AG04450 (cell line): ENCODE measurements at regions not wholly inside any gene's neighbourhood (a gene's known extent, or its start where the extent isn't known, plus 50 kb on each side); places are given as distances from the start of the nearest gene placed in this dataset.

Source experiments
- CTCF ChIA-PET: fragments of 300-600, 350-600 bp; formaldehyde crosslinking; extraction: SDS; loops from one replicate; lab custom pipeline; 2022; ENCODE audit warnings: antibody characterized with exemption, inconsistent platforms; lab: Charles Lee
- POLR2A ChIA-PET: fragments of 350-600 bp; formaldehyde crosslinking; extraction: SDS; loops from one replicate; lab custom pipeline; 2021; ENCODE audit warnings: antibody characterized with exemption, inconsistent platforms; lab: Yijun Ruan, JAX
- DNase-seq: peaks from one replicate; pipeline ENCODE4 v3.0.0-alpha.2; 2011; ENCODE audit warnings: low read depth, low spot score
- H3K27ac ChIP-seq: one replicate; pipeline ENCODE4 v1.5.1; 2012; ENCODE audit warnings: low read depth, low read length, control low read depth
- H3K27me3 ChIP-seq: one replicate; pipeline ENCODE4 v1.6.0; 2012; ENCODE audit warnings: low read length; ENCODE audit not compliant: control insufficient read depth, insufficient read depth
- H3K4me3 ChIP-seq: 2 replicates; pipeline ENCODE4 v1.5.1; 2011; ENCODE audit warnings: mild to moderate bottlenecking, low read depth, low read length, control low read depth
- H3K9me3 ChIP-seq: 2 replicates; pipeline ENCODE4 v1.5.1; 2012; ENCODE audit warnings: low read length; ENCODE audit not compliant: control insufficient read depth, insufficient read depth
- TF ChIP-seq, protein P1 (sequence below): IDR thresholded peaks from 2 replicates; pipeline ENCODE4 v1.5.1; 2011; ENCODE audit warnings: low read depth, low read length, control low read depth, inconsistent platforms

DNA sequence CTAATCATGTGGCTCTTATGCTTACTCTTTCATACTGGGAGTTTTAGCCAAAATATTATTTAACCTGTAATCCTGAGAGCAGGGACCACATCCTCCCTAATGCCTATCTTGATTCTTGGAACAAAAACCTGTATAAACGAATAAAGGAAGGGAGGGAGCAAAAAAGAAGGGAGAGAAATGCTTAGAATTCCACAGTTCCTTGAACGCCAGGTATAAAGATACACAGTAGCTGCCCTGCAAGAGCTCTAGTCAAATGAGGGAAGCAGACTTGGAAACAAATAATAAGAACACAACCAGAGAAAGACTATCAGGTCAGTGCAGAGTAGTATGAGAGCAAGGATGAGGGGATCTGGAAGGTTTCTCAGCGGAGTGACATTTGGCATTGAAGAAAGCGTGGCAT, 116.3 kb downstream of the SLC30A10 start:
- Histone ChIP-seq H3K9me3 (no peaks in the 10 kb centered on the region), H3K4me3 (no peak overlapping the region), H3K27me3 (peaks cover 21% of the 10 kb centered on the region), H3K27ac (no peak overlapping the region)
- TF ChIP-seq, protein P1, sequence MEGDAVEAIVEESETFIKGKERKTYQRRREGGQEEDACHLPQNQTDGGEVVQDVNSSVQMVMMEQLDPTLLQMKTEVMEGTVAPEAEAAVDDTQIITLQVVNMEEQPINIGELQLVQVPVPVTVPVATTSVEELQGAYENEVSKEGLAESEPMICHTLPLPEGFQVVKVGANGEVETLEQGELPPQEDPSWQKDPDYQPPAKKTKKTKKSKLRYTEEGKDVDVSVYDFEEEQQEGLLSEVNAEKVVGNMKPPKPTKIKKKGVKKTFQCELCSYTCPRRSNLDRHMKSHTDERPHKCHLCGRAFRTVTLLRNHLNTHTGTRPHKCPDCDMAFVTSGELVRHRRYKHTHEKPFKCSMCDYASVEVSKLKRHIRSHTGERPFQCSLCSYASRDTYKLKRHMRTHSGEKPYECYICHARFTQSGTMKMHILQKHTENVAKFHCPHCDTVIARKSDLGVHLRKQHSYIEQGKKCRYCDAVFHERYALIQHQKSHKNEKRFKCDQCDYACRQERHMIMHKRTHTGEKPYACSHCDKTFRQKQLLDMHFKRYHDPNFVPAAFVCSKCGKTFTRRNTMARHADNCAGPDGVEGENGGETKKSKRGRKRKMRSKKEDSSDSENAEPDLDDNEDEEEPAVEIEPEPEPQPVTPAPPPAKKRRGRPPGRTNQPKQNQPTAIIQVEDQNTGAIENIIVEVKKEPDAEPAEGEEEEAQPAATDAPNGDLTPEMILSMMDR, result no peak
- CTCF ChIA-PET, result interaction anchor here (0.6 to 4.8 kb wide), 34 partner anchors 9 to 1560 kb away, joined by 3 to 36 read pairs (median 4); no protein-coding TSS in a partner anchor
- POLR2A ChIA-PET, result no interaction called here
- no peak for DNase-seq

DNA sequence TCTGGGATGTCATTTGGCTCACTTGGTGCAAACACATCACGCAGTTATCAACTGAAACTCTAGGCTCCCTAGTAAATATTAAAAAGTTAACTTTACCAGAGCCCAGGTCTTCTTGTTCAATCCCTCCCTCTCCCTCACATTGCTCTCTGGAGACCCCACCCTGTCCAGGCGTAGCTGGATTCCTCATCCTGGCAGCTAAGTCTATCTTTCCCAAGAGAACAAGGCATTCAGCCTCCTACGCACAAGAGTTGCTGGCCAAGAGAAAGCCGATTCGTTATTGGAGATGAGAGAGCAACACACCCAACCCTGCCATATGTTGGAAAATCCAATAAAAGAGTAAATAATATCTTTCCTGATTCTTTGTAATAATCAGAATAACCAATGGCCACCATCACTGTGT, 117.9 kb downstream of the SLC30A10 start:
- ChIA-PET CTCF (interaction anchor here (0.6 to 4.8 kb wide), 7 partner anchors 9 to 1511 kb away, joined by 3 to 36 read pairs (median 8); no protein-coding TSS in a partner anchor), POLR2A (interaction anchor here (0.7 kb wide), 1 partner anchor 1306 kb away, joined by 4 read pairs; no protein-coding TSS in a partner anchor)
- DNase-seq, result no peak
- H3K4me3 ChIP-seq, result no peak overlapping the region
- TF ChIP-seq, protein P1, result no peak
- peaks cover 16% of the 10 kb centered on the region for H3K27me3 ChIP-seq
- no peaks in the 10 kb centered on the region for H3K9me3 ChIP-seq
- no peak overlapping the region for H3K27ac ChIP-seq

DNA sequence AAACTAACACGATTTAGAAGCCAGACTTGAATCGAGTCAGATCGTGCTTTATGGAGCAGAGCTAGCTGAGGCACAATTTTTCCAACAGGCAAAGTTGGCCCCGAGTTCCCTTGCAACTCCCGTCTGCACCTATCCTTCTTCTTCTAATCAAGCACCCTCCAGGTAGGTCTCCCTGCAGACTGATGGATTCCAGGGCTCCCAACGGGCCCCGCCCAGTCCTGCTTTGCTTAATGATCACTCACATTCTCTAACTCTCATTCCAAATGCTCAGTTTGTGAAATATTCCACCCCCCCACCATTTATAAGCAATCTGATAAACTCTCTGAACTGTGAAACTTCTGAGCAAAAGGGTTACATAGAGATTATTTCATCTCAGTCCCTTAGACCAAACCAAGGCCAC, 119.6 kb downstream of the SLC30A10 start:
- CTCF ChIA-PET, result no interaction called here
- Histone ChIP-seq H3K27ac (no peak overlapping the region), H3K27me3 (peaks cover 4% of the 10 kb centered on the region), H3K4me3 (no peak overlapping the region), H3K9me3 (no peaks in the 10 kb centered on the region)
- POLR2A ChIA-PET, result no interaction called here
- TF ChIP-seq, protein P1, result no peak
- no peak for DNase-seq

DNA sequence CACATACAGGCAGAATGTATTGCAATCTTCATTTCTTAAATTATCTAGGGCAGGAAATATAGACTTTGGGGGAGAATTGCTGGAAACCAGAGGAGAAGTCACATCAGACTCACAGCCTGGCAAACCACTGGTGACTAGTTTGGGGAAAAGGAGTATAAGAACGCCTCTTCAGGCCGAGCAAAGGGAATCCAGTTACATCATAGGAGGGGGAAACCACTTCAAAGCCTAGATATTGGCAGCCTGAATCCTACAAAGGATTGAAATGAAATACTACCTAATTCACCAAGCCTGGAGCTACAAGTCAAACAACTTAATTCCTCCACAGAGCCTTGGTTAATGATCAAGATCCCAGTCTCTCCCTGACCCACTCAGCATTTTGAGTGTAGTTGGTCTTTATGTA, 121.7 kb downstream of the SLC30A10 start:
- no peak overlapping the region for H3K4me3 ChIP-seq
- no peak overlapping the region for H3K27ac ChIP-seq
- TF ChIP-seq, protein P1, result no peak
- H3K9me3 ChIP-seq, result no peaks in the 10 kb centered on the region
- POLR2A ChIA-PET, result no interaction called here
- H3K27me3 ChIP-seq, result peaks cover 3% of the 10 kb centered on the region
- no peak for DNase-seq
- CTCF ChIA-PET, result interaction anchor here (0.6 to 1.2 kb wide), 2 partner anchors 982 to 1477 kb away, joined by 3 read pairs; no protein-coding TSS in a partner anchor

DNA sequence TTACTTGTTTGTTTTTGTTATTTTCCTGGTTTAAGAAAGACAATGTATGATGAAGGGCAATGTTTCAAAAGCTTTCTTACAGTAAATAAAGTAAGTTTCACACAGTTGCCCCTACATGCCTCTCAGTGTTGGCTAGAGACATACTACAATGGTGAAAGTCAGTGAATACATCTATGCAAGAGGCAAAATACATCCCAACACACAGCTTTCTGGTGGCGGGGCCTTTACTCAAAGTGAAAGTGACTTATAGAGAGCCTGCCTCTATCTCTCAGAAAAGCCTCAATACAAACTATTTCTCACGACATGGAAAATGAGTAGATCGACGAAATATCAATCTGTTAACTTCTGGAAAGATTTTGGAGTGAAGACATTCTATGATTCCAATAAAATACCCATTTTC, 122.3 kb downstream of the SLC30A10 start:
- CTCF ChIA-PET, result interaction anchor here (1.2 kb wide), 1 partner anchor 1476 kb away, joined by 3 read pairs; no protein-coding TSS in a partner anchor

More for the DNA sequence above, 122.3 kb downstream of the SLC30A10 start:
- Histone ChIP-seq H3K9me3 (no peaks in the 10 kb centered on the region), H3K4me3 (no peak overlapping the region), H3K27ac (no peak overlapping the region), H3K27me3 (peaks cover 3% of the 10 kb centered on the region)
- POLR2A ChIA-PET, result no interaction called here
- no peak for DNase-seq
- TF ChIP-seq, protein P1, result no peak
